HUES48 (cell line): ENCODE measurements at regions not wholly inside any gene's neighbourhood (a gene's known extent, or its start where the extent isn't known, plus 50 kb on each side); places are given as distances from the start of the nearest gene placed in this dataset.

Experiments
- H3K27ac ChIP-seq: one replicate; pipeline ENCODE4 v1.7.0; 2013; ENCODE audit warnings: low read depth, low read length, inconsistent platforms
- H3K27me3 ChIP-seq: 2 replicates; pipeline ENCODE4 v1.6.1; 2013; ENCODE audit warnings: mild to moderate bottlenecking, low read length; ENCODE audit not compliant: control insufficient read depth, insufficient read depth
- H3K36me3 ChIP-seq: 2 replicates; pipeline ENCODE4 v1.6.1; 2013; ENCODE audit warnings: low read length; ENCODE audit not compliant: control insufficient read depth, insufficient read depth
- H3K4me1 ChIP-seq: 2 replicates; pipeline ENCODE4 v1.6.1; 2013; ENCODE audit warnings: mild to moderate bottlenecking, low read length; ENCODE audit not compliant: control insufficient read depth, insufficient read depth
- H3K4me3 ChIP-seq: 2 replicates; pipeline ENCODE4 v1.5.1; 2013; ENCODE audit warnings: mild to moderate bottlenecking, low read depth, low read length
- H3K9ac ChIP-seq: 2 replicates; pipeline ENCODE4 v1.6.1; 2013; ENCODE audit warnings: mild to moderate bottlenecking, low read depth, low read length, moderate library complexity
- H3K9me3 ChIP-seq: 2 replicates; pipeline ENCODE4 v1.6.1; 2013; ENCODE audit warnings: low read length; ENCODE audit not compliant: control insufficient read depth, insufficient read depth

GRCh38 chr18:34159691-34160185 is 65.0 kb downstream of the NOL4 start:
- no peak overlapping the region for H3K9ac ChIP-seq
- peak overlapping the region; percentile 70 for H3K4me3 ChIP-seq
- no peaks in the 10 kb centered on the region for H3K9me3 ChIP-seq
- H3K27me3 ChIP-seq = peaks cover 25% of the 10 kb centered on the region
- 0 out of 2 replicates have a peak, but pooled peaks cover 6% of the 10 kb centered on the region for H3K4me1 ChIP-seq
- no peaks in the 10 kb centered on the region for H3K36me3 ChIP-seq
- H3K27ac ChIP-seq = no peak overlapping the region

GRCh38 chr18:34158881-34159690 is 65.6 kb downstream of the NOL4 start:
- no peaks in the 10 kb centered on the region for H3K9me3 ChIP-seq
- H3K27me3 ChIP-seq = peaks cover 25% of the 10 kb centered on the region
- H3K9ac ChIP-seq = no peak overlapping the region
- H3K4me3 ChIP-seq = peak overlapping the region; percentile 70
- no peaks in the 10 kb centered on the region for H3K36me3 ChIP-seq
- 0 out of 2 replicates have a peak, but pooled peaks cover 6% of the 10 kb centered on the region for H3K4me1 ChIP-seq
- H3K27ac ChIP-seq = peak overlapping the region; percentile 37

- Histone ChIP-seq H3K9me3 (no peaks in the 10 kb centered on the region), H3K27me3 (peaks cover 17% of the 10 kb centered on the region), H3K27ac (no peak overlapping the region), H3K4me3 (no peak overlapping the region), H3K9ac (no peak overlapping the region), H3K36me3 (no peaks in the 10 kb centered on the region), H3K4me1 (0 out of 2 replicates have a peak, but pooled peaks cover 6% of the 10 kb centered on the region)
These were observed 71.0 kb downstream of the NOL4 start for GRCh38 chr18:34153711-34154110.

GRCh38 chr18:34131006-34131405 is 93.7 kb downstream of the NOL4 start:
- Histone ChIP-seq H3K4me1 (no peaks in the 10 kb centered on the region), H3K9ac (no peak overlapping the region), H3K4me3 (no peak overlapping the region), H3K27ac (no peak overlapping the region), H3K27me3 (no peaks in the 10 kb centered on the region), H3K9me3 (no peaks in the 10 kb centered on the region), H3K36me3 (no peaks in the 10 kb centered on the region)

- H3K9me3 ChIP-seq = no peaks in the 10 kb centered on the region
- no peaks in the 10 kb centered on the region for H3K36me3 ChIP-seq
- no peaks in the 10 kb centered on the region for H3K27me3 ChIP-seq
- no peak overlapping the region for H3K27ac ChIP-seq
- no peaks in the 10 kb centered on the region for H3K4me1 ChIP-seq
- H3K4me3 ChIP-seq = no peak overlapping the region
- no peak overlapping the region for H3K9ac ChIP-seq
These were observed 96.3 kb downstream of the NOL4 start for GRCh38 chr18:34128436-34128835.

GRCh38 chr18:34126121-34126520 is 98.6 kb downstream of the NOL4 start:
- Histone ChIP-seq H3K4me1 (no peaks in the 10 kb centered on the region), H3K9ac (no peak overlapping the region), H3K27me3 (no peaks in the 10 kb centered on the region), H3K27ac (no peak overlapping the region), H3K4me3 (no peak overlapping the region), H3K9me3 (no peaks in the 10 kb centered on the region), H3K36me3 (no peaks in the 10 kb centered on the region)

- no peak overlapping the region for H3K9ac ChIP-seq
- H3K27me3 ChIP-seq = no peaks in the 10 kb centered on the region; the same call in 1 of the 2 replicates
- H3K27ac ChIP-seq = no peak overlapping the region
- H3K4me1 ChIP-seq = no peaks in the 10 kb centered on the region
- H3K9me3 ChIP-seq = no peaks in the 10 kb centered on the region
- H3K4me3 ChIP-seq = no peak overlapping the region
- no peaks in the 10 kb centered on the region for H3K36me3 ChIP-seq
These were observed 101.9 kb downstream of the NOL4 start for GRCh38 chr18:34122724-34123334.

- no peak overlapping the region for H3K27ac ChIP-seq
- H3K36me3 ChIP-seq = no peaks in the 10 kb centered on the region
- H3K9ac ChIP-seq = no peak overlapping the region
- peaks cover 13% of the 10 kb centered on the region for H3K27me3 ChIP-seq
- no peaks in the 10 kb centered on the region for H3K9me3 ChIP-seq
- H3K4me1 ChIP-seq = peaks cover 10% of the 10 kb centered on the region
- no peak overlapping the region for H3K4me3 ChIP-seq
These were observed 103.5 kb downstream of the NOL4 start for GRCh38 chr18:34121200-34121721.

- Histone ChIP-seq H3K27ac (no peak overlapping the region), H3K9ac (no peak overlapping the region), H3K4me1 (peaks cover 10% of the 10 kb centered on the region), H3K27me3 (peaks cover 21% of the 10 kb centered on the region), H3K36me3 (no peaks in the 10 kb centered on the region), H3K4me3 (no peak overlapping the region), H3K9me3 (no peaks in the 10 kb centered on the region)
These were observed 104.4 kb downstream of the NOL4 start for GRCh38 chr18:34120294-34120693.

GRCh38 chr18:34117319-34117718 is 107.4 kb downstream of the NOL4 start:
- peaks cover 10% of the 10 kb centered on the region for H3K4me1 ChIP-seq
- H3K4me3 ChIP-seq = no peak overlapping the region
- H3K9ac ChIP-seq = no peak overlapping the region
- H3K27me3 ChIP-seq = peaks cover 21% of the 10 kb centered on the region
- no peaks in the 10 kb centered on the region for H3K9me3 ChIP-seq
- H3K36me3 ChIP-seq = no peaks in the 10 kb centered on the region
- no peak overlapping the region for H3K27ac ChIP-seq
